ENCODE measurements at regions not wholly inside any gene's neighbourhood (a gene's known extent, or its start where the extent isn't known, plus 50 kb on each side); places are given as distances from the start of the nearest gene placed in this dataset.
A peak's percentile ranks its signal among the peaks of the same experiment; 100 is the strongest.

- Histone ChIP-seq H4K20me1 (ENCODE audit: insufficient read depth) (no peaks in the 10 kb centered on the region), H3K4me3 (no peak overlapping the region), H3K27me3 (replicated peaks; ENCODE audit: insufficient read depth) (no peaks in the 10 kb centered on the region), H3K9me2 (ENCODE audit: insufficient read depth) (no peaks in the 10 kb centered on the region), H3K4me2 (ENCODE audit: unreplicated experiment) (no peak overlapping the region), H3K9me3 (ENCODE audit: low read depth) (no peaks in the 10 kb centered on the region), H3K36me3 (ENCODE audit: low read depth) (no peaks in the 10 kb centered on the region), H3K79me2 (ENCODE audit: insufficient read depth) (no peaks in the 10 kb centered on the region), H3F3A (ENCODE audit: insufficient read depth) (no peaks in the 10 kb centered on the region), H2AFZ (no peak overlapping the region), H3K27ac (no peak overlapping the region), H3K9ac (no peak overlapping the region), H3K4me1 (ENCODE audit: insufficient read depth) (no peaks in the 10 kb centered on the region)
- DNase-seq: peak; percentile 1
- in situ Hi-C loops (cut with MboI): no loop called here
- WGBS, 2 experiments (ENCODE audit: low coverage in 1 of 2, low lambda C conversion rate in 2 of 2, missing lambda C conversion rate in 2 of 2): 37 to 41% methylated on average over 3 of the region's 3 CpGs
- TF ChIP-seq EZH2 (IDR thresholded peaks at IDR 0.05; ENCODE audit: insufficient read depth, poor library complexity, severe bottlenecking): no peak
- TF ChIP-seq EZH2phosphoT487 (IDR thresholded peaks at IDR 0.05; ENCODE audit: insufficient read depth, low read depth): no peak
Observed at GRCh38 chrX:34716302-34716701, 59.2 kb upstream of the TMEM47 start.

DNA sequence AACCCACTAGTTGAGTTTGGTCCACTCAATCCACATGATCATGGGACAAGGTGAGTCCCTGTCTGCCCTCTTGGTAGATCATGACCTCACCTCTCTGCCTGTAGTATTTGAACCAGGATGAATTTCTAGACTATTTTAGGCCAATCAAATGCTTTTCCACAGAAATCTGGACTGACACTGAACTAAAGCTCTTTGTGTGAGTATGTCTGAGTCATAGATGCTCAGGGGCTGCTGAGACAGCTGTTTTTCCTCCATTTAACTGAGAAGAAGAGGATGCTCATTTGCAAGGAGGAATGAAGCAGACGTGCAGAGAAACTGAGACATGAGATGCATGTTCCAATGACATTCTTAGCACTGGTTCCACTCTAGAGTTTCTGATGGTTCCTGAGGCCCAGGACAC is 77.3 kb upstream of the TMEM47 start:
- Histone ChIP-seq H3K27me3 (replicated peaks; ENCODE audit: insufficient read depth) (no peaks in the 10 kb centered on the region), H3F3A (ENCODE audit: insufficient read depth) (no peaks in the 10 kb centered on the region), H3K36me3 (ENCODE audit: low read depth) (no peaks in the 10 kb centered on the region), H3K27ac (no peak overlapping the region), H3K4me2 (ENCODE audit: unreplicated experiment) (no peak overlapping the region), H3K9me2 (ENCODE audit: insufficient read depth) (no peaks in the 10 kb centered on the region), H4K20me1 (ENCODE audit: insufficient read depth) (no peaks in the 10 kb centered on the region), H3K9me3 (ENCODE audit: low read depth) (no peaks in the 10 kb centered on the region), H2AFZ (no peak overlapping the region), H3K9ac (no peak overlapping the region), H3K4me1 (ENCODE audit: insufficient read depth) (no peaks in the 10 kb centered on the region), H3K79me2 (ENCODE audit: insufficient read depth) (no peaks in the 10 kb centered on the region), H3K4me3 (no peak overlapping the region)
- WGBS, 2 experiments (ENCODE audit: low coverage in 1 of 2, low lambda C conversion rate in 2 of 2, missing lambda C conversion rate in 2 of 2): 46 to 69% methylated on average over 1 of the region's 1 CpG
- peak; percentile 30 for DNase-seq
- TF ChIP-seq EZH2phosphoT487 (IDR thresholded peaks at IDR 0.05; ENCODE audit: insufficient read depth, low read depth) (no peak), EZH2 (IDR thresholded peaks at IDR 0.05; ENCODE audit: insufficient read depth, poor library complexity, severe bottlenecking) (no peak)
- in situ Hi-C loops (cut with MboI): loop anchor here (25.0 kb wide), 1 partner anchor 103 kb away; no protein-coding TSS in a partner anchor

- no peaks in the 10 kb centered on the region for H3F3A ChIP-seq (ENCODE audit: insufficient read depth)
- in situ Hi-C loops (cut with MboI): loop anchor here (25.0 kb wide), 1 partner anchor 93 kb away; no protein-coding TSS in a partner anchor
- no peak overlapping the region for H3K27ac ChIP-seq
- H3K9me3 ChIP-seq (ENCODE audit: low read depth): no peaks in the 10 kb centered on the region
- no peaks in the 10 kb centered on the region for H3K27me3 ChIP-seq (replicated peaks; ENCODE audit: insufficient read depth)
- no peak overlapping the region for H3K4me2 ChIP-seq (ENCODE audit: unreplicated experiment)
- no peak overlapping the region for H3K4me3 ChIP-seq
- 78 to 83% methylated on average over 4 of the region's 4 CpGs for WGBS, 2 experiments (ENCODE audit: low coverage in 1 of 2, low lambda C conversion rate in 2 of 2, missing lambda C conversion rate in 2 of 2)
- H3K4me1 ChIP-seq (ENCODE audit: insufficient read depth): no peaks in the 10 kb centered on the region
- DNase-seq: no peak
- H3K36me3 ChIP-seq (ENCODE audit: low read depth): no peaks in the 10 kb centered on the region
- TF ChIP-seq EZH2 (IDR thresholded peaks at IDR 0.05; ENCODE audit: insufficient read depth, poor library complexity, severe bottlenecking): no peak
- no peak for TF ChIP-seq EZH2phosphoT487 (IDR thresholded peaks at IDR 0.05; ENCODE audit: insufficient read depth, low read depth)
- no peaks in the 10 kb centered on the region for H4K20me1 ChIP-seq (ENCODE audit: insufficient read depth)
- no peak overlapping the region for H2AFZ ChIP-seq
- H3K79me2 ChIP-seq (ENCODE audit: insufficient read depth): no peaks in the 10 kb centered on the region
- no peaks in the 10 kb centered on the region for H3K9me2 ChIP-seq (ENCODE audit: insufficient read depth)
- no peak overlapping the region for H3K9ac ChIP-seq
Observed at GRCh38 chrX:34744521-34744920, 87.4 kb upstream of the TMEM47 start.

- Histone ChIP-seq H3K27ac (no peak overlapping the region), H3F3A (ENCODE audit: insufficient read depth) (no peaks in the 10 kb centered on the region), H3K9ac (no peak overlapping the region), H3K9me3 (ENCODE audit: low read depth) (no peaks in the 10 kb centered on the region), H3K79me2 (ENCODE audit: insufficient read depth) (no peaks in the 10 kb centered on the region), H3K36me3 (ENCODE audit: low read depth) (no peaks in the 10 kb centered on the region), H2AFZ (no peak overlapping the region), H3K9me2 (ENCODE audit: insufficient read depth) (no peaks in the 10 kb centered on the region), H3K27me3 (replicated peaks; ENCODE audit: insufficient read depth) (no peaks in the 10 kb centered on the region), H3K4me2 (ENCODE audit: unreplicated experiment) (no peak overlapping the region), H3K4me3 (no peak overlapping the region), H3K4me1 (ENCODE audit: insufficient read depth) (no peaks in the 10 kb centered on the region), H4K20me1 (ENCODE audit: insufficient read depth) (no peaks in the 10 kb centered on the region)
- TF ChIP-seq EZH2 (IDR thresholded peaks at IDR 0.05; ENCODE audit: insufficient read depth, poor library complexity, severe bottlenecking) (no peak), EZH2phosphoT487 (IDR thresholded peaks at IDR 0.05; ENCODE audit: insufficient read depth, low read depth) (no peak)
- no peak for DNase-seq
- WGBS, 2 experiments (ENCODE audit: low coverage in 1 of 2, low lambda C conversion rate in 2 of 2, missing lambda C conversion rate in 2 of 2): 84 to 88% methylated on average over 5 of the region's 5 CpGs
- in situ Hi-C loops (cut with MboI): loop anchor here (25.0 kb wide), 1 partner anchor 87 kb away; no protein-coding TSS in a partner anchor
Observed at GRCh38 chrX:34749896-34750295, 92.8 kb upstream of the TMEM47 start.
